Common myeloid progenitor, CD34-positive (primary cell): ENCODE measurements at regions not wholly inside any gene's neighbourhood (a gene's known extent, or its start where the extent isn't known, plus 50 kb on each side); places are given as distances from the start of the nearest gene placed in this dataset.

Experiments
- CTCF ChIA-PET: fragments of 350-600 bp; sonication (Branson Sonifier 250); formaldehyde crosslinking; loops from one replicate; lab custom pipeline; 2021; ENCODE audit warnings: antibody characterized with exemption; lab: Charles Lee
- POLR2A ChIA-PET: fragments of 350-600 bp; sonication (Branson Sonifier 250); formaldehyde crosslinking; loops from one replicate; lab custom pipeline; 2021; ENCODE audit warnings: antibody characterized with exemption; lab: Charles Lee
- DNase-seq, 3 donors: peaks; one replicate each; pipeline versions ENCODE4 v3.0.0 to v3.0.0-alpha.2; 2013
- H3K27ac ChIP-seq, 2 experiments: 1 replicate in 1 of 2; 2 replicates in 1 of 2; pipeline ENCODE4 v1.7.0; 2013; ENCODE audit warnings: inconsistent platforms in 2 of 2, low read length in 2 of 2, mild to moderate bottlenecking in 2 of 2, low read depth in 1 of 2, moderate library complexity in 1 of 2; ENCODE audit not compliant: severe bottlenecking in 2 of 2, insufficient read depth in 1 of 2, poor library complexity in 1 of 2
- H3K27me3 ChIP-seq, 5 experiments: replicated peaks in 2 of 5; 1 replicate in 3 of 5; 2 replicates in 2 of 5; pipeline versions ENCODE4 v1.6.1 to v1.7.0; 2013; ENCODE audit warnings: low read length in 4 of 5, mild to moderate bottlenecking in 2 of 5, moderate library complexity in 2 of 5, inconsistent platforms in 1 of 5; ENCODE audit not compliant: insufficient read depth in 5 of 5, control insufficient read depth in 4 of 5
- H3K36me3 ChIP-seq, 4 experiments: 1 replicate in 2 of 4; 2 replicates in 2 of 4; pipeline versions ENCODE4 v1.6.1 to v1.7.0; 2013; ENCODE audit warnings: low read length in 3 of 4, control low read depth in 1 of 4, mild to moderate bottlenecking in 1 of 4; ENCODE audit not compliant: control insufficient read depth in 4 of 4, insufficient read depth in 4 of 4
- H3K4me1 ChIP-seq, 4 experiments: 1 replicate in 3 of 4; 2 replicates in 1 of 4; pipeline versions ENCODE4 v1.6.1 to v1.7.1; 2013; ENCODE audit warnings: low read length in 3 of 4, mild to moderate bottlenecking in 3 of 4, control low read depth in 1 of 4, inconsistent platforms in 1 of 4, moderate library complexity in 1 of 4; ENCODE audit not compliant: control insufficient read depth in 4 of 4, insufficient read depth in 4 of 4; ENCODE audit errors: control extremely low read depth in 1 of 4
- H3K4me3 ChIP-seq, 7 experiments: 1 replicate in 4 of 7; 2 replicates in 3 of 7; pipeline versions ENCODE4 v1.5.1 to v1.7.0; 2013; ENCODE audit warnings: mild to moderate bottlenecking in 7 of 7, low read length in 6 of 7, moderate library complexity in 6 of 7, inconsistent platforms in 2 of 7, low read depth in 2 of 7, control low read depth in 1 of 7; ENCODE audit not compliant: insufficient read depth in 4 of 7, control insufficient read depth in 1 of 7; ENCODE audit errors: extremely low read depth in 1 of 7
- H3K9me3 ChIP-seq, 5 experiments: 1 replicate in 4 of 5; 2 replicates in 1 of 5; pipeline versions ENCODE4 v1.6.1 to v1.7.1; 2013; ENCODE audit warnings: low read length in 4 of 5, mild to moderate bottlenecking in 2 of 5, inconsistent platforms in 1 of 5, low read depth in 1 of 5, moderate library complexity in 1 of 5; ENCODE audit not compliant: control insufficient read depth in 4 of 5, insufficient read depth in 2 of 5; ENCODE audit errors: control extremely low read depth in 1 of 5
- WGBS: methylation state at CpG from one replicate; pipeline ENCODE4 v1.1.5; 2013; ENCODE audit not compliant: insufficient coverage; 5-methylcytosine and 5-hydroxymethylcytosine counted together

DNA sequence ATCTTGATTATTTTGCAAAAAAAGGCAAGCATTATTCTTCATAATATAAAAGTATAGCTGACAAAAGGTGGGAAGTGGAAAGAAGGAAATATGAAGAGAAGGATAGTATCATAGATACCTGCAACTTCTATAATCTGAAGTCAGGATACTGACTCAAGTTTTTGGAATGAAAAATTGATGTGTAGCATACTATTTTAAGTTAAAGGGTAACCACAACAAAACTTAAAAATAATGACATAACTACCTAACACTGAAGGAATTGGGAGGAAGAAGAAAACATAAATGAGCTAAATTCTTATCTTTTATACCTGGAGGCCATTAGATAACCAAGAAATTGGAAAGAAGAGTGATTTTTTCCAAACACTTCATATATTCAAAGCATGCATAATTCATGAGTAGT lies 51.8 kb upstream of the TLE1 start:
- Histone ChIP-seq H3K4me1 (no peaks in the 10 kb centered on the region), H3K4me3 (no peak overlapping the region), H3K9me3 (peaks cover 0 to 4% (median 3%) of the 10 kb centered on the region in 5 experiments), H3K27me3 (no peaks in the 10 kb centered on the region), H3K27ac (no peak overlapping the region), H3K36me3 (no peaks in the 10 kb centered on the region)
- POLR2A ChIA-PET, result interaction anchor here (0.6 kb wide), 1 partner anchor 189 kb away, joined by 3 read pairs; no protein-coding TSS in a partner anchor
- no peak for DNase-seq
- CTCF ChIA-PET, result no interaction called here

DNA sequence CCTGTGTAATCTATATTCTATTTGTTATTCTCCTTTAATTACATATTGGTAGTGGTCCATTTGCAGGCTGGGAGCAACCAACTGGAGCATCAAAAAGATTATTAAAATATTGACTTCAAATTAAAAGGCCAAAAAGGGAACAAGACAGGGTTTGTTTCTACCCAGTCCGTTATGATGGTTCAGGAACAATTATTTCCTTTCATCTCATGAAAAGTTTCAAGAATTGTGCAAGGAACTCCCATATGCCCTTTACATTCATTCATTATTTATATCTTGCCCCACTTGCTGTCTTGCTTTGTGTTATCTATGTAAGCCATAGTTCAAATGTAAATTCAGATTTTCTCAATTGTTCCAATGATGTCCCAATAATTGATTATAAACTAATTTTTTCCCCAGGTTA lies 58.7 kb upstream of the TLE1 start:
- H3K36me3 ChIP-seq, result no peaks in the 10 kb centered on the region
- CTCF ChIA-PET, result no interaction called here

DNA sequence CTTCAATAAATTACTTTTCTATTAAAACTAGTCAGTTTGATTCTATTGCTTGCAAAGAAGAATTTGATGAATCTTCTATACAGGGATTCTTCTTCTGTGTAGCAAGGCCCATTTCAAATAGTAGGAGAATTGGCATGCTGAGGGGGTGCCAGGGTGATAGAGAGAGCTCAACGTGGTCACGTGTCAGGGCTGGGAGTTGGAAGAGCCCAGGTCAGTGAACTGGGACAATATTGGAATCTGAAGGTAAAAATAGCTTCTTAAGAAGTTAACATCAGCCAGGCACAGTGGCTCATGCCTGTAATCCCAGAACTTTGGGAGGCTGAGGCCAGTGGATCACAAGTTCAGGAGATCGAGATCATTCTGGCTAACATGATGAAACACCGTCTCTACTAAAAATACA lies 64.1 kb upstream of the TLE1 start:
- no peak overlapping the region for H3K27ac ChIP-seq
- H3K9me3 ChIP-seq, result no peaks in the 10 kb centered on the region
- H3K4me3 ChIP-seq, result no peak overlapping the region
- no peak for DNase-seq
- peaks cover 0 to 3% (median 0%) of the 10 kb centered on the region in 5 experiments for H3K27me3 ChIP-seq
- H3K36me3 ChIP-seq, result no peaks in the 10 kb centered on the region
- WGBS, result 93% methylated on average over 3 of the region's 4 CpGs
- POLR2A ChIA-PET, result no interaction called here
- CTCF ChIA-PET, result no interaction called here
- no peaks in the 10 kb centered on the region for H3K4me1 ChIP-seq

More for the DNA sequence above, 58.7 kb upstream of the TLE1 start:
- H3K9me3 ChIP-seq, result peaks cover 0 to 2% (median 0%) of the 10 kb centered on the region in 5 experiments
- POLR2A ChIA-PET, result no interaction called here
- H3K27me3 ChIP-seq, result no peaks in the 10 kb centered on the region
- no peaks in the 10 kb centered on the region for H3K4me1 ChIP-seq
- no peak for DNase-seq
- WGBS, result 83% methylated on average over 1 of the region's 1 CpG
- H3K27ac ChIP-seq, result no peak overlapping the region
- no peak overlapping the region for H3K4me3 ChIP-seq

DNA sequence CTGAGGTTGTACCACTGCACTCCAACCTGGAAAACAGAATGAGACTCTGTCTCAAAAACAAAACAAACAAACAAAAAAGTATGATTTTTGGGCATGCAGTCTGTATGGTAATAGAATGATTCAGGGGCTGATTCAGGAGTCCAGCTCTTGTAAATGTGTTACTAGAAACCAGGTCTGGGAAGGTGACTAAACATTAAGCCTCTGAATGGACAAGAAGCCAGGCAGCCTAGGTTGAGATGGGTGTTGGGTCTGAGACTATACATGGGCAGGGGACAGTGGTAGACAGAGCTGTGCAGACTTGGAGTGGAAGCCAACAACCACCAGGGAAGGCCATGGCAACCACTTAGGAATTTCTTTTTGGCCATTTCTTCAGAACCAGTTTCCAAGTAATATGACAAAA lies 64.9 kb upstream of the TLE1 start:
- CTCF ChIA-PET, result no interaction called here

DNA sequence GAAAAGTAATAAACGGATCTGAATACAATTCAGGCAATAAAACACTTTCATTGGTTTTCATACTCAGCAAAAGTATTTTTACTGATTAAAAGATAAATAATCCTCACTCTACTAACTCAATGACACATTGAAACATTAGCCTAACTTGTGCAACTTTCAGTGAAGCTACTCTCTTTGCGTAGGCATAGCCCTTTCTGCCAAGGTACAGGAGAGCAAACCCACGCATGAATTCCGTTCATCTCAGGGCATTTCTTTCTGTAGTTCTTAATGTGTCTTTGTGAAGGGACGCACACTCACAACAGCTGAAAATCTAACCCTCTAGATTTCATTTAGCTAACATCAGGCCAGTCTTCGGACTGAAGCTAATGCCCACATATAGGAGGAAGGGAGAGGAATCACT lies 66.4 kb upstream of the TLE1 start:
- ChIA-PET POLR2A (no interaction called here), CTCF (no interaction called here)
- Histone ChIP-seq H3K36me3 (no peaks in the 10 kb centered on the region), H3K4me1 (no peaks in the 10 kb centered on the region), H3K27me3 (peaks cover 0 to 3% (median 0%) of the 10 kb centered on the region in 5 experiments), H3K4me3 (no peak overlapping the region), H3K9me3 (peaks cover 0 to 1% (median 0%) of the 10 kb centered on the region in 5 experiments), H3K27ac (no peak overlapping the region)
- no CpG with 5 or more reads among the region's 6 CpGs for WGBS
- no peak for DNase-seq

More for the DNA sequence above, 64.9 kb upstream of the TLE1 start:
- Histone ChIP-seq H3K9me3 (no peaks in the 10 kb centered on the region), H3K27me3 (peaks cover 0 to 3% (median 0%) of the 10 kb centered on the region in 5 experiments), H3K4me3 (no peak overlapping the region), H3K36me3 (no peaks in the 10 kb centered on the region), H3K4me1 (no peaks in the 10 kb centered on the region), H3K27ac (no peak overlapping the region)
- POLR2A ChIA-PET, result no interaction called here
- DNase-seq, result no peak

DNA sequence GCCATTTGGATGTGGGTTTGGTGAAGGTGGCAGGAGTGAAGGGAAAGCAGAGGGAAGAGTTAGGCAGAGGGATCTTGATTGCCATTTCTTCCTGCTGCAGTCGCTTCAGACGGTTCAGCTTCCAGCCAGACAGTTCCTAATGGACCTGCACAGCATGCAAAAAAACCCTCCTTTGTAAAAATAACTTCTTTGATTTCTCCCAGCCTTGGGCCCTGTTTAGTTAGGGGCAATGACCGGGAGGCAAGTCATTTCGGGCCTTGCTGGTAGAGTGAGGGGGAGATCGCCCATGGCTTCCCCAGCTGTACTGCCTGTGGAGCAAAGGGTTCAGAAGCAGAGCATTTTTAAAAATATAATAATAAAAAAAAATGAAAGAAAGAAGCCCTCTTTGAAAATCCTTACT lies 67.2 kb upstream of the TLE1 start:
- WGBS, result 100% methylated on average over 2 of the region's 5 CpGs
- Histone ChIP-seq H3K9me3 (peaks cover 0 to 4% (median 0%) of the 10 kb centered on the region in 5 experiments), H3K4me3 (no peak overlapping the region), H3K4me1 (no peaks in the 10 kb centered on the region), H3K27me3 (peaks cover 0 to 3% (median 0%) of the 10 kb centered on the region in 5 experiments), H3K27ac (no peak overlapping the region), H3K36me3 (no peaks in the 10 kb centered on the region)
- DNase-seq, result no peak
- ChIA-PET POLR2A (no interaction called here), CTCF (no interaction called here)

DNA sequence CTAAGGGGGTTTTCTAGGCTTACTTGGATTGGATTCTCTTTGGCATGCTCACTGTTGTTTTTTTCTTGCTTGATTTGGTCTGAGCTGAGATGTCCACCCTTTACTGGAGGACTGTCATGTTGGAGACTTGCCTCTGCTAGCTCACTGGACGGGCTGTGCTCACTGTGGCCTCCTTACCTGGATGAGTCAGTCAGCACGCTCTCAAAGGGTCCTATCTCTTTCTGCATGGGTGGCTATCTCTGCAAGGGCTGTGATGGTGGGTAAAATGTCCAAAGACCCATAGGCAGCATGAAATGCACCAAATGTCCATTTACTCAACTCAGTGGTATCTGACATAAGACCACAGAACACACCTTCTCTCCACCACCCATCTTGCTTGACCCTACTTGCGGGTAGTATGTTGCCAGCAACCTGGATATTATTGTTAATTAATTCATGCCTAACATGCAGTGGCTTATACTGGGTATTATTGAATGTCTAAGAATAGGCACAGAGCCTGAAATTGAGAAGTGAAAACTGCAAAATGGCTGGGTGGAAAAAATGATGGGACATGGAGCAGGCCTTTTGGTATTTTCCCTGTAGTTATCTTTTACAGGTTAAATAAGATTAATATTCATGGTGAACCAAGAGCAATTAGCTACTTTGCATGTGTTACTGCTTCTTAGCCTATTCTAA lies 68.9 kb upstream of the TLE1 start:
- Histone ChIP-seq H3K27ac (no peak overlapping the region), H3K27me3 (peaks cover 0 to 3% (median 0%) of the 10 kb centered on the region in 5 experiments), H3K36me3 (no peaks in the 10 kb centered on the region), H3K9me3 (peaks cover 0 to 4% (median 0%) of the 10 kb centered on the region in 5 experiments), H3K4me1 (no peaks in the 10 kb centered on the region), H3K4me3 (no peak overlapping the region)
- no peak for DNase-seq
- POLR2A ChIA-PET, result no interaction called here
- WGBS, result 100% methylated on average over 2 of the region's 3 CpGs
- CTCF ChIA-PET, result no interaction called here
